Upper lobe of left lung (tissue), 6 donors: ENCODE measurements at regions not wholly inside any gene's neighbourhood (a gene's known extent, or its start where the extent isn't known, plus 50 kb on each side); places are given as distances from the start of the nearest gene placed in this dataset.
A peak's percentile ranks its signal among the peaks of the same experiment; 100 is the strongest.

Experiments used
- ATAC-seq, 2 donors: fragments of 200-7000 bp; cut with Tn5 transposase; one replicate each; pipeline ENCODE4 v1.9.1; 2022; ENCODE audit warnings: mild to moderate bottlenecking in 2 of 2, moderate library complexity in 2 of 2; ENCODE audit not compliant: low FRiP score in 2 of 2
- DNase-seq, 2 donors: peaks; one replicate each; pipeline ENCODE4 v3.0.0-alpha.2; 2019 to 2020
- H3K27ac ChIP-seq, 4 donors: fragments of 200-600 bp; sonication (generic); one replicate each; pipeline ENCODE4 v1.5.1; 2016 to 2019
- H3K27me3 ChIP-seq, 4 donors: fragments of 200-600 bp; sonication (generic); one replicate each; pipeline ENCODE4 v1.5.1; 2017 to 2019
- H3K36me3 ChIP-seq, 4 donors: fragments of 200-600 bp; sonication (generic); one replicate each; pipeline ENCODE4 v1.5.1; 2016 to 2019
- H3K4me1 ChIP-seq, 4 donors: fragments of 200-600 bp; sonication (generic); one replicate each; pipeline ENCODE4 v1.5.1; 2018 to 2019
- H3K4me3 ChIP-seq, 4 donors: fragments of 200-600 bp; sonication (generic); one replicate each; pipeline ENCODE4 v1.5.1; 2017 to 2019; ENCODE audit warnings: mild to moderate bottlenecking in 2 of 4, moderate library complexity in 1 of 4
- H3K9me3 ChIP-seq, 4 donors: fragments of 200-600 bp; sonication (generic); one replicate each; pipeline ENCODE4 v1.5.1; 2018 to 2019
- CTCF ChIP-seq, 6 experiments: fragments of 450-650 bp in 4 of 6; fragments of 200-600 bp in 2 of 6; sonication (generic) in 2 of 6; IDR thresholded peaks; one replicate each; pipeline ENCODE4 v1.5.1; 2016 to 2019; ENCODE audit warnings: antibody characterized with exemption in 6 of 6
- EP300 ChIP-seq, 4 donors: sonication (generic); formaldehyde crosslinking; IDR thresholded peaks; one replicate each; pipeline ENCODE4 v1.5.1; 2017; ENCODE audit warnings: antibody characterized with exemption in 4 of 4, control low read depth in 2 of 4
- POLR2A ChIP-seq, 4 donors: fragments of 450-650 bp; IDR thresholded peaks; one replicate each; pipeline ENCODE4 v1.5.1; 2016 to 2017; ENCODE audit warnings: antibody characterized with exemption in 4 of 4, mild to moderate bottlenecking in 2 of 4
- POLR2AphosphoS5 ChIP-seq, 2 donors: sonication (generic); formaldehyde crosslinking; IDR thresholded peaks; one replicate each; pipeline ENCODE4 v1.5.1; 2017; ENCODE audit warnings: antibody characterized with exemption in 2 of 2
- WGBS, 2 donors: methylation state at CpG; one replicate each; pipeline ENCODE4 v1.1.5; 2017 to 2018; 5-methylcytosine and 5-hydroxymethylcytosine counted together
- donor health status: DM: no; HTN: no; CAD: no; lungs with moderate emphysema.
- donor health status: DM: no; HTN: yes; CAD: no; lungs with severe emphysema.

- Histone ChIP-seq H3K9me3 (no peaks in the 10 kb centered on the region), H3K36me3 (no peaks in the 10 kb centered on the region), H3K27me3 (no peaks in the 10 kb centered on the region), H3K4me3 (no peak overlapping the region), H3K27ac (no peak overlapping the region), H3K4me1 (no peaks in the 10 kb centered on the region)
- ATAC-seq (peak in 1 of 2 donors; percentile 30), DNase-seq (peak in 1 of 2 donors; percentile 20)
- TF ChIP-seq EP300 (IDR thresholded peaks at IDR 0.05), result no peak
- 91 to 93% methylated on average over 21 of the region's 21 CpGs for WGBS, 2 donors
Observed at GRCh38 chr11:133595998-133596590, 63.8 kb upstream of the OPCML start.

GRCh38 chr11:133593036-133593435 is 60.7 kb upstream of the OPCML start:
- no peaks in the 10 kb centered on the region for H3K36me3 ChIP-seq
- no peaks in the 10 kb centered on the region for H3K9me3 ChIP-seq
- H3K4me1 ChIP-seq, result no peaks in the 10 kb centered on the region
- 83 to 88% methylated on average over 2 of the region's 2 CpGs for WGBS, 2 donors
- no peaks in the 10 kb centered on the region for H3K27me3 ChIP-seq
- H3K27ac ChIP-seq, result no peak overlapping the region
- ATAC-seq (no peak), DNase-seq (no peak)
- TF ChIP-seq EP300 (IDR thresholded peaks at IDR 0.05), result no peak
- TF ChIP-seq POLR2A (IDR thresholded peaks at IDR 0.05), result no peak
- no peak for TF ChIP-seq POLR2AphosphoS5 (IDR thresholded peaks at IDR 0.05)
- TF ChIP-seq CTCF (IDR thresholded peaks at IDR 0.05), result no peak
- H3K4me3 ChIP-seq, result no peak overlapping the region

GRCh38 chr11:133586903-133587517 is 54.7 kb upstream of the OPCML start:
- Histone ChIP-seq H3K4me1 (no peaks in the 10 kb centered on the region), H3K27ac (no peak overlapping the region), H3K27me3 (no peaks in the 10 kb centered on the region), H3K9me3 (no peaks in the 10 kb centered on the region), H3K36me3 (no peaks in the 10 kb centered on the region), H3K4me3 (no peak overlapping the region)
- ATAC-seq, result no peak
- TF ChIP-seq POLR2AphosphoS5 (IDR thresholded peaks at IDR 0.05) (no peak), CTCF (IDR thresholded peaks at IDR 0.05) (no peak), EP300 (IDR thresholded peaks at IDR 0.05) (no peak), POLR2A (IDR thresholded peaks at IDR 0.05) (no peak)
- DNase-seq, result no peak
- 91% methylated on average over 5 of the region's 5 CpGs for WGBS, 2 donors

- no peak overlapping the region for H3K4me3 ChIP-seq
- no peaks in the 10 kb centered on the region for H3K9me3 ChIP-seq
- H3K4me1 ChIP-seq, result no peaks in the 10 kb centered on the region
- H3K27me3 ChIP-seq, result no peaks in the 10 kb centered on the region
- WGBS, 2 donors, result 46 to 54% methylated on average over 7 of the region's 7 CpGs
- DNase-seq (no peak), ATAC-seq (no peak)
- TF ChIP-seq CTCF (IDR thresholded peaks at IDR 0.05), result no peak
- no peak for TF ChIP-seq POLR2A (IDR thresholded peaks at IDR 0.05)
- TF ChIP-seq POLR2AphosphoS5 (IDR thresholded peaks at IDR 0.05), result no peak
- no peak for TF ChIP-seq EP300 (IDR thresholded peaks at IDR 0.05)
- no peaks in the 10 kb centered on the region for H3K36me3 ChIP-seq
- H3K27ac ChIP-seq, result no peak overlapping the region
Observed at GRCh38 chr11:133582750-133583149, 50.4 kb upstream of the OPCML start.

GRCh38 chr11:133582326-133582725 is 50.0 kb upstream of the OPCML start:
- H3K9me3 ChIP-seq, result no peaks in the 10 kb centered on the region
- H3K4me3 ChIP-seq, result no peak overlapping the region
- 42 to 49% methylated on average over 1 of the region's 1 CpG for WGBS, 2 donors
- H3K27me3 ChIP-seq, result no peaks in the 10 kb centered on the region
- H3K4me1 ChIP-seq, result no peaks in the 10 kb centered on the region
- H3K36me3 ChIP-seq, result no peaks in the 10 kb centered on the region
- H3K27ac ChIP-seq, result no peak overlapping the region
- DNase-seq, result no peak
- no peak for ATAC-seq
- no peak for TF ChIP-seq CTCF (IDR thresholded peaks at IDR 0.05)
- TF ChIP-seq POLR2A (IDR thresholded peaks at IDR 0.05), result no peak
- TF ChIP-seq EP300 (IDR thresholded peaks at IDR 0.05), result no peak
- no peak for TF ChIP-seq POLR2AphosphoS5 (IDR thresholded peaks at IDR 0.05)
